Neural crest cell (in vitro differentiated cells): ENCODE measurements at regions not wholly inside any gene's neighbourhood (a gene's known extent, or its start where the extent isn't known, plus 50 kb on each side); places are given as distances from the start of the nearest gene placed in this dataset.

ENCODE experiments used
- DNase-seq: peaks from one replicate; pipeline ENCODE4 v3.0.0; 2021; ENCODE audit warnings: low read depth, mixed read lengths, low spot score
- H3K27ac Mint-ChIP-seq: one replicate; pipeline ENCODE4 v1.8.0; 2021; ENCODE audit warnings: mild to moderate bottlenecking, mixed read lengths; ENCODE audit not compliant: unreplicated experiment
- H3K27me3 Mint-ChIP-seq: 2 replicates; pipeline ENCODE4 v1.8.0; 2021; ENCODE audit warnings: low read depth, mild to moderate bottlenecking, mixed read lengths
- H3K36me3 Mint-ChIP-seq: 2 replicates; pipeline ENCODE4 v1.8.0; 2021; ENCODE audit warnings: low read depth, mild to moderate bottlenecking, mixed read lengths
- H3K4me1 Mint-ChIP-seq: 2 replicates; pipeline ENCODE4 v1.8.0; 2021; ENCODE audit warnings: mixed read lengths
- H3K4me3 Mint-ChIP-seq: one replicate; pipeline ENCODE4 v1.8.0; 2021; ENCODE audit warnings: mild to moderate bottlenecking, mixed read lengths
- H3K9me3 Mint-ChIP-seq: 2 replicates; pipeline ENCODE4 v1.8.0; 2021; ENCODE audit warnings: mixed read lengths
- TF ChIP-seq, protein P1 (sequence below): fragments of 200-600 bp; sonication (generic); conservative IDR thresholded peaks from 2 replicates; pipeline ENCODE4 v1.5.0; 2021; ENCODE audit warnings: antibody characterized with exemption, mild to moderate bottlenecking

DNA sequence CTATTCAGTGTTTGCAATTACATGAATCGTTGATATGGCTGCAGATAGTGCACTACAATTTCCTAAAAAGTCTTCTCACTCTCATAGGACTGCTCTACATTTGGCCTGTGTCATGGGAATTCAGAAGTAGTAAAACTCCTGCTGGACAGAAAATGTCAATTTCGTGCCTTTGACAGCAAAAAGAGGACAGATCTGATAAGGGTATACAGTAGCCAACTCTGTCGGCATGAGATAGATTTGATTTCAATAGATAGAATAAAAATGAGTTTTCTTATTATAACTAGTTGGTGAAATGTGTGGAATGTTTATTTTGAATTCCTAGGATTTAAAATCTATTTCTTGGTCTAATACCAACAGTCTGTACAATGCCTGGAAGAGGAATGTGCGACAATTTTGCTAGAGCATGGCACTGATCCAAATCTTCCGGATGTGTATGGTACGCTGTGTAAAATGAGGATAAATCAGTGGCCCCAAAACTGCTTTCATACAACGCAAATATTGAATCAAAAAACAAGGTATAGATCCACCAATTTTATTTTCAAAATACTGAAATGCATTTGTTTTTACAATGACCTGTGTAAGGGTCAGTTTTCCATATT lies 133.5 kb upstream of the CDK13 start:
- Mint-ChIP-seq H3K36me3 (no peaks in the 10 kb centered on the region), H3K4me3 (no peak overlapping the region), H3K9me3 (no peaks in the 10 kb centered on the region), H3K4me1 (no peaks in the 10 kb centered on the region), H3K27me3 (peaks cover 16% of the 10 kb centered on the region), H3K27ac (no peak overlapping the region)
- TF ChIP-seq, protein P1, sequence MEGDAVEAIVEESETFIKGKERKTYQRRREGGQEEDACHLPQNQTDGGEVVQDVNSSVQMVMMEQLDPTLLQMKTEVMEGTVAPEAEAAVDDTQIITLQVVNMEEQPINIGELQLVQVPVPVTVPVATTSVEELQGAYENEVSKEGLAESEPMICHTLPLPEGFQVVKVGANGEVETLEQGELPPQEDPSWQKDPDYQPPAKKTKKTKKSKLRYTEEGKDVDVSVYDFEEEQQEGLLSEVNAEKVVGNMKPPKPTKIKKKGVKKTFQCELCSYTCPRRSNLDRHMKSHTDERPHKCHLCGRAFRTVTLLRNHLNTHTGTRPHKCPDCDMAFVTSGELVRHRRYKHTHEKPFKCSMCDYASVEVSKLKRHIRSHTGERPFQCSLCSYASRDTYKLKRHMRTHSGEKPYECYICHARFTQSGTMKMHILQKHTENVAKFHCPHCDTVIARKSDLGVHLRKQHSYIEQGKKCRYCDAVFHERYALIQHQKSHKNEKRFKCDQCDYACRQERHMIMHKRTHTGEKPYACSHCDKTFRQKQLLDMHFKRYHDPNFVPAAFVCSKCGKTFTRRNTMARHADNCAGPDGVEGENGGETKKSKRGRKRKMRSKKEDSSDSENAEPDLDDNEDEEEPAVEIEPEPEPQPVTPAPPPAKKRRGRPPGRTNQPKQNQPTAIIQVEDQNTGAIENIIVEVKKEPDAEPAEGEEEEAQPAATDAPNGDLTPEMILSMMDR = no peak
- DNase-seq = no peak

DNA sequence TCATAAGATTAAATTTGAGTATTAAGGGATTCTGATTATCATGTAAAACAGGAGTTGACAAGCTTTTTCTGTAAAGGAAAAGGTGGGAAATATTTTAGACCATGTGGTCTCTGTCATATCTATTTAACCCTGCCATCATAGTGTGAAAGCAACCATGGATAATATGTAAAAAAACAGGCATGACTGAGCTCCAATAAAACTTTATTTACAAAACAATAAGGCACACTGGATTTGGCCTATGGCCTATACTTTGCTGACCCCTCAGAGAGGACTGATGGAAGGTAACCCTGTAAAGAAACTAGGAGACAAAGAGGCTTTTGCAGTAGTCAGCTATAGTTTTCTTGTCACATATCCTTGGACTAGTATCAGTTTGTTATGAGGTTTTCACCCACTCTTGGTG lies 130.5 kb upstream of the CDK13 start:
- H3K27me3 Mint-ChIP-seq = peaks cover 28% of the 10 kb centered on the region
- H3K4me3 Mint-ChIP-seq = no peak overlapping the region
- DNase-seq = no peak
- no peaks in the 10 kb centered on the region for H3K4me1 Mint-ChIP-seq
- TF ChIP-seq, protein P1 = no peak
- H3K9me3 Mint-ChIP-seq = no peaks in the 10 kb centered on the region
- no peaks in the 10 kb centered on the region for H3K36me3 Mint-ChIP-seq
- H3K27ac Mint-ChIP-seq = no peak overlapping the region

DNA sequence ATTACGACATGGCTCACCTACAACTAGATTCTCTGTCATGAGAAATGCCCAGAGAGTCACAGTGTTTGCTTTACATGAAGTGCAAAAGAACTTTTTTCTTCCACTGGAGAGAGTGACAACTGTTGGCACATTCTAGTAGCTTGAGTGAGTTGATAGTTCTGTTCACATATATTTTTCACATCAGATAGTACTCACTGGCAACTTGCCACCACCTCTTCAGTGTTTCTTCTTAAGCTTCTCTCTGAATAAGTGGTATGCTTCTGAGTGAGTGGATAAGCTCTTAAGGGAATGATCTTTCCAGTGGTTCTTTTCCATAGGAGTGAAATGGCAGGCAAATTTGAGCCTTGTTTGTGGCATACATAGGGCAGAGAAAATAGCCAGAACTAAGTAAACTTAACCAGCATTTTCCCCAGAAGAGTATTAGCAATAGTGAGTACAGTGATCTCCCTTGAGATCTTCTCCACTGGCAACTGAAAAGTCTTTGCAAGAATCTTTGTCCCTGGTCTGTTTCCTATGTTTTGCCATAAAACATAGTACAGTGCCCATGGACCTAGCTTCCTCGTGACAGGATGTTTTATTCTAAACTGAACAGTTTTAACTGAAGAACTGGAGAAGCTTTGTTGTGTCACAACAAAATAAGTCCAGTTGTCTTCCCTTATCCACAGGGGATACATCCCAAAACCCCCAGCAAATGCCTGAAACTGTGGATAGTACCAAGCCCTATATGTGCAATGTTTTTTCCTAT lies 125.4 kb upstream of the CDK13 start:
- Mint-ChIP-seq H3K4me3 (no peak overlapping the region), H3K36me3 (no peaks in the 10 kb centered on the region)

DNA sequence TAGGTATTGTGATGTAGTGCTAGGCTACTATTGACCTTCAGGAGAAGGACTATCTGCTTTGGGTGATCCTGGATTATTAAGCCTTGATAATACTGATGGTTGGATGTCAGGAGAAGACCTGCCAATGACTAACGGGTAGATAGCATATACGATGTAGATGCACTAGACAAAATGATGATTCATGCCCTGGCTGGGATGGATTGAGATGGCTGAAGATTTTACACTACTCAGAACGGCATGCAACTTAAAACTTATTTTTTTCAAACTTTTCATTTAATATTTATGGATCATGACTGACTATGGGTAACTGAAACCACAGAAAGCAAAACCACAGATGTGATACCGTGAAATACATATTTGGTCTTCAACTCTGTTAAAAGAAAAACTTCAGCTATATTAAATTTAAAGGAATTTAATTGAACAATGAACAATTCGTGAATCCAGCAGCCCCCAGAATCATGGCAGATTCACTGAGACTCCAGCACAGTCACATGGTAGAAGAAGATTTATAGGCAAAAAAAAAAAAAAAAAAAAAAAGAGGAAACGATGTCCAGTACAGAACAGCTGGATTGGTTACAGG lies 124.6 kb upstream of the CDK13 start:
- Mint-ChIP-seq H3K36me3 (no peaks in the 10 kb centered on the region), H3K9me3 (no peaks in the 10 kb centered on the region), H3K4me1 (no peaks in the 10 kb centered on the region), H3K27ac (no peak overlapping the region), H3K27me3 (peaks cover 29% of the 10 kb centered on the region), H3K4me3 (no peak overlapping the region)
- no peak for DNase-seq
- TF ChIP-seq, protein P1 = no peak

More for the DNA sequence above, 125.4 kb upstream of the CDK13 start:
- DNase-seq = no peak
- H3K27ac Mint-ChIP-seq = no peak overlapping the region
- no peaks in the 10 kb centered on the region for H3K4me1 Mint-ChIP-seq
- H3K27me3 Mint-ChIP-seq = peaks cover 29% of the 10 kb centered on the region
- TF ChIP-seq, protein P1 = no peak
- H3K9me3 Mint-ChIP-seq = no peaks in the 10 kb centered on the region

DNA sequence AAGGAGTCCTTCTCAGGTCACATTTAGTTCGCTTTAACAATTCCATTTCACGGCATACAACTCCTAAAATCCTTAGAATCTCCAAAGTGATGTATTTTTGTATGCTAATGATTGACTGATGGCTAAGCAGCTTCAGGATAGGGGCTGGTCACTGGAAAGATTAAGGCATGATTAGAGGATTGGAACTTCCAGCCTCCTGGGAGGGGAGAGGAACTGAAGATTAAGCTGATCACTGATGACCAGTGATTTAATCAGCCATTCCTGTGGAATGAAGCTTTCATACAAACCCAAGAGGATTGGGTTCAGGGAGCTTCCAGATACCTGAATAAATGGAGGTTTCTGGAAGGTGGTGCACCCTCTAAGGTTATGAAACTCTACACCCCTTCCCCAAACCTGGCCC lies 123.9 kb upstream of the CDK13 start:
- H3K27ac Mint-ChIP-seq = no peak overlapping the region
- no peak for DNase-seq
- H3K27me3 Mint-ChIP-seq = peaks cover 27% of the 10 kb centered on the region
- H3K9me3 Mint-ChIP-seq = no peaks in the 10 kb centered on the region
- no peaks in the 10 kb centered on the region for H3K36me3 Mint-ChIP-seq
- no peaks in the 10 kb centered on the region for H3K4me1 Mint-ChIP-seq
- H3K4me3 Mint-ChIP-seq = no peak overlapping the region
- TF ChIP-seq, protein P1 = no peak
